ENCODE measurements at regions not wholly inside any gene's neighbourhood (a gene's known extent, or its start where the extent isn't known, plus 50 kb on each side); places are given as distances from the start of the nearest gene placed in this dataset.

DNA sequence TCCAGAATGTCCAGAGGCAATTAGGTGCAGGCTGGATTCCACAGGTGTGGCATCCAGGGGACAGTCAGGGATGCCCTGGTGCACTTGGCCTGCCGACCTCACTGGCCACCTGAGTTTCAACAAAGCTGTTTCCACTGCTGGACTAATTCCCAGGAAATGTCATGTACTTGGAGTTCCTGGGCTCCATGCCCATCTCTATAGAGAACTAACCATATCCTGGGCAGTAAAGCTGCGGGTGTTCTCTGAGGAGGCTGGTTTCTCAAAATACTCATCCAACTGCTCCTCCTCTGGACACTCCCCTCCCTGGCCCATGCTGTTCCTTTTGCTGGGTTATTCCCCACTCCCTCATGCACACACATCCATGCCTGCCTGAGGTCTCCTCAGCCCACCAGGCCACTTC is 161.9 kb upstream of the SKOR2 start:
- TF ChIP-seq, protein P1, sequence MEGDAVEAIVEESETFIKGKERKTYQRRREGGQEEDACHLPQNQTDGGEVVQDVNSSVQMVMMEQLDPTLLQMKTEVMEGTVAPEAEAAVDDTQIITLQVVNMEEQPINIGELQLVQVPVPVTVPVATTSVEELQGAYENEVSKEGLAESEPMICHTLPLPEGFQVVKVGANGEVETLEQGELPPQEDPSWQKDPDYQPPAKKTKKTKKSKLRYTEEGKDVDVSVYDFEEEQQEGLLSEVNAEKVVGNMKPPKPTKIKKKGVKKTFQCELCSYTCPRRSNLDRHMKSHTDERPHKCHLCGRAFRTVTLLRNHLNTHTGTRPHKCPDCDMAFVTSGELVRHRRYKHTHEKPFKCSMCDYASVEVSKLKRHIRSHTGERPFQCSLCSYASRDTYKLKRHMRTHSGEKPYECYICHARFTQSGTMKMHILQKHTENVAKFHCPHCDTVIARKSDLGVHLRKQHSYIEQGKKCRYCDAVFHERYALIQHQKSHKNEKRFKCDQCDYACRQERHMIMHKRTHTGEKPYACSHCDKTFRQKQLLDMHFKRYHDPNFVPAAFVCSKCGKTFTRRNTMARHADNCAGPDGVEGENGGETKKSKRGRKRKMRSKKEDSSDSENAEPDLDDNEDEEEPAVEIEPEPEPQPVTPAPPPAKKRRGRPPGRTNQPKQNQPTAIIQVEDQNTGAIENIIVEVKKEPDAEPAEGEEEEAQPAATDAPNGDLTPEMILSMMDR (IDR thresholded peaks at IDR 0.05), result no peak
- TF ChIP-seq SIN3A (IDR thresholded peaks at IDR 0.05; ENCODE audit: borderline replicate concordance, insufficient read depth, low read depth, low read length), result no peak
- TF ChIP-seq, protein P2, sequence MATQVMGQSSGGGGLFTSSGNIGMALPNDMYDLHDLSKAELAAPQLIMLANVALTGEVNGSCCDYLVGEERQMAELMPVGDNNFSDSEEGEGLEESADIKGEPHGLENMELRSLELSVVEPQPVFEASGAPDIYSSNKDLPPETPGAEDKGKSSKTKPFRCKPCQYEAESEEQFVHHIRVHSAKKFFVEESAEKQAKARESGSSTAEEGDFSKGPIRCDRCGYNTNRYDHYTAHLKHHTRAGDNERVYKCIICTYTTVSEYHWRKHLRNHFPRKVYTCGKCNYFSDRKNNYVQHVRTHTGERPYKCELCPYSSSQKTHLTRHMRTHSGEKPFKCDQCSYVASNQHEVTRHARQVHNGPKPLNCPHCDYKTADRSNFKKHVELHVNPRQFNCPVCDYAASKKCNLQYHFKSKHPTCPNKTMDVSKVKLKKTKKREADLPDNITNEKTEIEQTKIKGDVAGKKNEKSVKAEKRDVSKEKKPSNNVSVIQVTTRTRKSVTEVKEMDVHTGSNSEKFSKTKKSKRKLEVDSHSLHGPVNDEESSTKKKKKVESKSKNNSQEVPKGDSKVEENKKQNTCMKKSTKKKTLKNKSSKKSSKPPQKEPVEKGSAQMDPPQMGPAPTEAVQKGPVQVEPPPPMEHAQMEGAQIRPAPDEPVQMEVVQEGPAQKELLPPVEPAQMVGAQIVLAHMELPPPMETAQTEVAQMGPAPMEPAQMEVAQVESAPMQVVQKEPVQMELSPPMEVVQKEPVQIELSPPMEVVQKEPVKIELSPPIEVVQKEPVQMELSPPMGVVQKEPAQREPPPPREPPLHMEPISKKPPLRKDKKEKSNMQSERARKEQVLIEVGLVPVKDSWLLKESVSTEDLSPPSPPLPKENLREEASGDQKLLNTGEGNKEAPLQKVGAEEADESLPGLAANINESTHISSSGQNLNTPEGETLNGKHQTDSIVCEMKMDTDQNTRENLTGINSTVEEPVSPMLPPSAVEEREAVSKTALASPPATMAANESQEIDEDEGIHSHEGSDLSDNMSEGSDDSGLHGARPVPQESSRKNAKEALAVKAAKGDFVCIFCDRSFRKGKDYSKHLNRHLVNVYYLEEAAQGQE (IDR thresholded peaks at IDR 0.05; ENCODE audit: insufficient read depth in 1 of 2, low read depth in 2 of 2, low read length in 1 of 2), result no peak

Data from Panc1 (cell line).